NCI-H2227 treated with DMSO at 0.1 percent for 48 hours (cell line): ENCODE measurements at regions not wholly inside any gene's neighbourhood (a gene's known extent, or its start where the extent isn't known, plus 50 kb on each side); places are given as distances from the start of the nearest gene placed in this dataset.

Experiments
- DNase-seq: peaks from one replicate; lab custom pipeline; 2025; lab: John Stamatoyannopoulos, UW

GRCh38 chrX:22664826-22665225 lies 334.9 kb upstream of the DDX53 start:
- DNase-seq: no peak

GRCh38 chrX:22665818-22666217 lies 333.9 kb upstream of the DDX53 start:
- no peak for DNase-seq

- no peak for DNase-seq
These were observed 333.3 kb upstream of the DDX53 start for GRCh38 chrX:22666441-22666840.

GRCh38 chrX:22674932-22675331 lies 324.8 kb upstream of the DDX53 start:
- DNase-seq: peak; percentile 57

GRCh38 chrX:22686138-22686541 lies 313.6 kb upstream of the DDX53 start:
- DNase-seq: peak; percentile 48

- no peak for DNase-seq
These were observed 310.5 kb upstream of the DDX53 start for GRCh38 chrX:22689290-22689689.

- DNase-seq: no peak
These were observed 309.6 kb upstream of the DDX53 start for GRCh38 chrX:22690116-22690515.

- no peak for DNase-seq
These were observed 307.7 kb upstream of the DDX53 start for GRCh38 chrX:22691966-22692565.

GRCh38 chrX:22698151-22698550 lies 301.6 kb upstream of the DDX53 start:
- DNase-seq: no peak

- no peak for DNase-seq
These were observed 300.1 kb upstream of the DDX53 start for GRCh38 chrX:22699581-22700091.

GRCh38 chrX:22712942-22713341 lies 286.8 kb upstream of the DDX53 start:
- DNase-seq: no peak

GRCh38 chrX:22730542-22730941 lies 269.2 kb upstream of the DDX53 start:
- no peak for DNase-seq

- no peak for DNase-seq
These were observed 262.2 kb upstream of the DDX53 start for GRCh38 chrX:22737541-22737940.

- DNase-seq: no peak
These were observed 260.5 kb upstream of the DDX53 start for GRCh38 chrX:22739276-22739675.

GRCh38 chrX:22740836-22741235 lies 258.9 kb upstream of the DDX53 start:
- DNase-seq: no peak

GRCh38 chrX:22742174-22742573 lies 257.6 kb upstream of the DDX53 start:
- no peak for DNase-seq

GRCh38 chrX:22746081-22746480 lies 253.7 kb upstream of the DDX53 start:
- no peak for DNase-seq

- DNase-seq: peak; percentile 31
These were observed 251.4 kb upstream of the DDX53 start for GRCh38 chrX:22748093-22748999.

- no peak for DNase-seq
These were observed 240.8 kb upstream of the DDX53 start for GRCh38 chrX:22758807-22759481.

- DNase-seq: no peak
These were observed 239.2 kb upstream of the DDX53 start for GRCh38 chrX:22760513-22761057.

GRCh38 chrX:22788221-22788620 lies 211.5 kb upstream of the DDX53 start:
- DNase-seq: no peak

GRCh38 chrX:22795671-22796070 lies 204.1 kb upstream of the DDX53 start:
- DNase-seq: no peak
